Astrocyte (in vitro differentiated cells and primary cell): ENCODE measurements at regions not wholly inside any gene's neighbourhood (a gene's known extent, or its start where the extent isn't known, plus 50 kb on each side); places are given as distances from the start of the nearest gene placed in this dataset.
A peak's percentile ranks its signal among the peaks of the same experiment; 100 is the strongest.

Experiments
- DNase-seq: peaks from one replicate; pipeline ENCODE4 v3.0.0-alpha.2; 2010; ENCODE audit warnings: low read depth
- FAIRE-seq: peaks from 2 replicates; lab custom pipeline; 2011; peaks lifted over from hg19 to GRCh38; lab: Jason Lieb, UNC
- H2AFZ ChIP-seq: 2 replicates; pipeline ENCODE4 v1.6.0; 2012; ENCODE audit warnings: low read depth, low read length, inconsistent platforms
- H3K27ac ChIP-seq: 2 replicates; pipeline ENCODE4 v1.5.1; 2011; ENCODE audit warnings: low read depth, low read length, inconsistent platforms
- H3K27me3 ChIP-seq: 2 replicates; pipeline ENCODE4 v1.6.0; 2011; ENCODE audit warnings: low read length, inconsistent platforms; ENCODE audit not compliant: insufficient read depth
- H3K36me3 ChIP-seq: 2 replicates; pipeline ENCODE4 v1.5.1; 2011; ENCODE audit warnings: low read length, inconsistent platforms; ENCODE audit not compliant: insufficient read depth
- H3K4me1 ChIP-seq: 2 replicates; pipeline ENCODE4 v1.5.1; 2011; ENCODE audit warnings: low read length, inconsistent platforms; ENCODE audit not compliant: insufficient read depth
- H3K4me2 ChIP-seq: 2 replicates; pipeline ENCODE4 v1.6.0; 2012; ENCODE audit warnings: low read length, inconsistent platforms
- H3K4me3 ChIP-seq: 2 replicates; pipeline ENCODE4 v1.5.1; 2011; ENCODE audit warnings: low read depth, mild to moderate bottlenecking, low read length, inconsistent platforms; ENCODE audit not compliant: insufficient read depth
- H3K79me2 ChIP-seq: 2 replicates; pipeline ENCODE4 v1.6.0; 2012; ENCODE audit warnings: mild to moderate bottlenecking, low read length, inconsistent platforms; ENCODE audit not compliant: insufficient read depth
- H3K9ac ChIP-seq: 2 replicates; pipeline ENCODE4 v1.6.0; 2012; ENCODE audit warnings: mild to moderate bottlenecking, low read length, inconsistent platforms
- H3K9me3 ChIP-seq: 2 replicates; pipeline ENCODE4 v1.5.1; 2012; ENCODE audit warnings: low read depth, mild to moderate bottlenecking, low read length, inconsistent platforms; ENCODE audit not compliant: insufficient read depth
- H4K20me1 ChIP-seq: 2 replicates; pipeline ENCODE4 v1.6.0; 2012; ENCODE audit warnings: low read length, inconsistent platforms; ENCODE audit not compliant: insufficient read depth
- H3K27ac Mint-ChIP-seq: one replicate; pipeline ENCODE4 v1.8.0; 2021; ENCODE audit warnings: mild to moderate bottlenecking, mixed read lengths; ENCODE audit not compliant: unreplicated experiment
- H3K27me3 Mint-ChIP-seq: one replicate; pipeline ENCODE4 v1.8.0; 2021; ENCODE audit warnings: low read depth, mixed read lengths; ENCODE audit not compliant: unreplicated experiment
- H3K36me3 Mint-ChIP-seq: one replicate; pipeline ENCODE4 v1.8.0; 2021; ENCODE audit warnings: low read depth, mixed read lengths; ENCODE audit not compliant: unreplicated experiment
- H3K4me1 Mint-ChIP-seq: one replicate; pipeline ENCODE4 v1.8.0; 2021; ENCODE audit warnings: low read depth, mixed read lengths; ENCODE audit not compliant: unreplicated experiment
- H3K4me3 Mint-ChIP-seq: one replicate; pipeline ENCODE4 v1.8.0; 2021; ENCODE audit warnings: mild to moderate bottlenecking, moderate library complexity, mixed read lengths; ENCODE audit not compliant: unreplicated experiment
- H3K9me3 Mint-ChIP-seq: one replicate; pipeline ENCODE4 v1.8.0; 2021; ENCODE audit warnings: mild to moderate bottlenecking, mixed read lengths; ENCODE audit not compliant: unreplicated experiment
- CTCF ChIP-seq: IDR thresholded peaks from 2 replicates; pipeline ENCODE4 v1.5.1; 2011; ENCODE audit warnings: low read depth, mild to moderate bottlenecking, inconsistent platforms, low read length, moderate library complexity; ENCODE audit not compliant: insufficient read depth
- EZH2 ChIP-seq: IDR thresholded peaks from 2 replicates; pipeline ENCODE4 v1.6.1; 2012; ENCODE audit warnings: mild to moderate bottlenecking, low read length, inconsistent platforms; ENCODE audit not compliant: insufficient read depth

GRCh38 chr11:92739491-92739890 lies 230.0 kb upstream of the MTNR1B start:
- Histone ChIP-seq H4K20me1 (no peaks in the 10 kb centered on the region), H3K79me2 (no peaks in the 10 kb centered on the region), H3K9ac (no peak overlapping the region), H3K9me3 (no peaks in the 10 kb centered on the region), H3K36me3 (no peaks in the 10 kb centered on the region), H3K4me2 (no peak overlapping the region), H3K4me1 (no peaks in the 10 kb centered on the region), H2AFZ (no peak overlapping the region), H3K4me3 (no peak overlapping the region), H3K27me3 (no peaks in the 10 kb centered on the region), H3K27ac (no peak overlapping the region)
- Mint-ChIP-seq H3K27me3 (no peaks in the 10 kb centered on the region), H3K27ac (peak overlapping the region; percentile 30), H3K9me3 (no peaks in the 10 kb centered on the region), H3K36me3 (no peaks in the 10 kb centered on the region), H3K4me1 (peaks cover 2% of the 10 kb centered on the region), H3K4me3 (no peak overlapping the region)
- DNase-seq = no peak
- no peak for TF ChIP-seq EZH2
- no peak for TF ChIP-seq CTCF
- no peak for FAIRE-seq

GRCh38 chr11:92740276-92740675 lies 229.2 kb upstream of the MTNR1B start:
- H3K36me3 ChIP-seq = no peaks in the 10 kb centered on the region
- Mint-ChIP-seq H3K36me3 (peaks cover 1% of the 10 kb centered on the region), H3K4me1 (peaks cover 2% of the 10 kb centered on the region), H3K4me3 (no peak overlapping the region), H3K27ac (no peak overlapping the region), H3K9me3 (no peaks in the 10 kb centered on the region), H3K27me3 (no peaks in the 10 kb centered on the region)
- H2AFZ ChIP-seq = no peak overlapping the region
- DNase-seq (no peak), FAIRE-seq (no peak)
- H3K4me3 ChIP-seq = no peak overlapping the region
- no peak overlapping the region for H3K27ac ChIP-seq
- H3K27me3 ChIP-seq = no peaks in the 10 kb centered on the region
- no peaks in the 10 kb centered on the region for H4K20me1 ChIP-seq
- H3K4me2 ChIP-seq = no peak overlapping the region
- no peaks in the 10 kb centered on the region for H3K4me1 ChIP-seq
- H3K9me3 ChIP-seq = no peaks in the 10 kb centered on the region
- no peaks in the 10 kb centered on the region for H3K79me2 ChIP-seq
- TF ChIP-seq EZH2 = no peak
- H3K9ac ChIP-seq = no peak overlapping the region

DNA sequence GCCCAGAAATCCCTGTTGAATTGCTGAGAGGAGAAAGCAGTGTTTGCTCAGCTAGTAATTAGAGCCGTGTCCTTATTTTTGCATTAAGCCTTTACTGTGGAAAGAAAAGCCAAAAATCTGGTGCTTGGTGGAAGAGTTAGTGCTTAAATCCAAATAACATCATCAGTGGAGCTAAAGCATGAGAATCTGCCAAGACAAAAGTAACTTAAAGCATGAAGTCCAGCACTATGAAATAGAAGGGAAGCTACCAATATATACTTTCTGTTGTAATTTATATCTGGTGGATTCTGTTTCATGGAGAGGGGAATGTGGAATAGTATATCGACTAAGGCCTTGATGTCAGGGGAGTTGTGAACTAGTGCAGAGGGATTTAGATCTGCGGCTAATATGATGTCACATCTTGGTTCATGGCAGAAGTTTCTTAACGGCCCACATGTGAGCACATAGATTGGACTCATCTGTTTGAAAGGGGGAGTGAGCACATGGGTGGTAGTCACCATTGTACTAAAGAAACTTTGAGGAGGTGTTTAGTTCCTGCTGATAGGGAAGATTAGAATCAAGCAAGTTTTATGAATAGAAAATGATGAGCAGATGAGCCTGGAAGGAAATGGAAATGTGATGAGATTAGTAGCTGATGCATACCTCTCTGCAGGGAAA lies 224.4 kb upstream of the MTNR1B start:
- no peak overlapping the region for H3K4me3 Mint-ChIP-seq
- FAIRE-seq = no peak
- no peak overlapping the region for H3K9ac ChIP-seq

More for the DNA sequence above, 224.4 kb upstream of the MTNR1B start:
- DNase-seq = no peak
- no peaks in the 10 kb centered on the region for H3K27me3 Mint-ChIP-seq
- Histone ChIP-seq H3K27me3 (no peaks in the 10 kb centered on the region), H4K20me1 (no peaks in the 10 kb centered on the region), H3K36me3 (no peaks in the 10 kb centered on the region), H3K4me1 (no peaks in the 10 kb centered on the region), H3K4me2 (no peak overlapping the region), H3K9me3 (no peaks in the 10 kb centered on the region), H3K27ac (no peak overlapping the region), H3K79me2 (no peaks in the 10 kb centered on the region), H2AFZ (no peak overlapping the region), H3K4me3 (no peak overlapping the region)
- peaks cover 2% of the 10 kb centered on the region for H3K4me1 Mint-ChIP-seq
- H3K36me3 Mint-ChIP-seq = peaks cover 11% of the 10 kb centered on the region
- H3K9me3 Mint-ChIP-seq = peaks cover 8% of the 10 kb centered on the region
- H3K27ac Mint-ChIP-seq = no peak overlapping the region
- TF ChIP-seq CTCF = no peak
- TF ChIP-seq EZH2 = no peak
